ENCODE measurements at regions not wholly inside any gene's neighbourhood (a gene's known extent, or its start where the extent isn't known, plus 50 kb on each side); places are given as distances from the start of the nearest gene placed in this dataset.
"Not testable (repeated sequence)": the region's sequence is repeated elsewhere in the genome, so short reads cannot be mapped to it uniquely, and the experiment has no call there.

DNA sequence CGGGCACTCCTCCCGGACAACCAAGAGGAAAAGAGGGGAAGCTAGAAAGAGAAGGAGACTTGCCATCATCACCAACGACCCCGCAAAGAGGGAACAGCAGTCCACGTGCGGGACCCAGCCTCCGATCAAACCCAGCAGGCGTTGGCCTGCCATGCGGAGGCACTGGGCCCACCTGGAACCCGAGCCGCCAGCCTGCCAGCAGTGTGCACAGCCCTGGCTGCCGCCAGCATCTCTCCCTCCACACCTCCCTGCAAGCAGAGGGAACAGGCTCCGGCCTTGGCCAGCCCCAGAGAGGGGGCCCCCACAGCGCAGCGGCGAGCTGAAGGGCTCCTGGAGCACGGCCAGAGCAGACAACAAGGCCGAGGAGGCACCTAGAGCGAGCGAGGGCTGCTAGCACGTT lies 1244.7 kb upstream of the B3GALT2 start:
- no peak for DNase-seq (ENCODE audit: low read depth in 2 of 2)

DNA sequence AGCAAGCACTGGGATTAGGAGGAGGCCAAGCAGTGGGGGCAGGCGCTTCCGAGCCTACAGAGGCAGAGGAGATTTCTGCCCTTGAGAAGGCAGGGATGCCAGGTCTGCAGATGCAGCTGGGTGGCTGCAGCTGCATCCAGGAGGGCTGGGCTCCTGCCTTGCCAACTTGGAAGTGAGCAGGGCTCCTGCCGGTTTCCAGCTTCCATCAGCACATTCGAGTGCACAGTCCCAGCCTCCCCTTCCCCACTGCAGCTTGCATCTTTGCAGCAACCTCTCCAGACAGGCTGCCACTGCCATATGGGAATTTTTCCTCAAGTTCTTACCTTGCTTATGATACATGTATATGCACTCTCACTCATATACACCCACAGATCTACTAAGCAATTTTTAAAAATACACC lies 1234.3 kb upstream of the B3GALT2 start:
- no peak for DNase-seq (ENCODE audit: low read depth in 2 of 2)

DNA sequence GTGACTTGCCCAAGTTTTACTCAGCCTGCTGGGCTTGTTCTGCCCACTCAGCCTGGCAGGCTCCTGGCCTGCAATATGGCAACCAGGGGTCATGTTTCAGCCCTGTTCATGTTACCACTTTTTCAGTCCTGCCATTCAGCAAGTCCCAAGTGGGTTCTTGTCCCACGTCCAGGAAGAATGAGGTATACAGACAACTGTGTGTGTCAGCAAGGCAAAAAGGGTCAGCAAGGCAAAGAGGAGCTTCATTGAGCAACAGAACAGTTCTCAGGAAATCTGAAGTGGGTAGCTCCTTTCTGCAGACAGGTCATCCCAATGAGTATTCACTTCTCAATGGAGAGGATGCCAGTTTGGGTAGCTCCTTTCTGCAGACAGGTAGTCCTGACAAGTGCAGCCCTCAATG lies 1233.3 kb upstream of the B3GALT2 start:
- no peak for DNase-seq (ENCODE audit: low read depth in 2 of 2)

DNA sequence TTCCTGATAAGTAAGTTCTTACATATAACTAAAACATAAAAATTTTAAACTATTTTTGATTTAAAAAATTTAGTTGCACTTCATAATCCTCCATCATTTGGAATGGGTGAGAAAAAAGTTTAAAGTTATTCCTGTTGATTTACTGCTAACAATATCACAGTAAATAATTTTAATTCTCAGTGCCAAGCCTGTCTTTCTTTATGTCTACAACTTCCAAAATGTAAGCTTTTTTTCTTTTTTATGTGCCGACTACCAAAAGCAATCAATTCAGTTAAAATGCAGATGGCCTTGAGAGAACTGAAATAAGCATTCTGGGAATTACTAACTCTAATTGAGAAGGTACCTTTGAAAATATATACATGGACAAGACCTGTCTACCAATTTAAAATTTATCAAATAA lies 1224.3 kb upstream of the B3GALT2 start:
- DNase-seq (ENCODE audit: low read depth in 2 of 2), result no peak

DNA sequence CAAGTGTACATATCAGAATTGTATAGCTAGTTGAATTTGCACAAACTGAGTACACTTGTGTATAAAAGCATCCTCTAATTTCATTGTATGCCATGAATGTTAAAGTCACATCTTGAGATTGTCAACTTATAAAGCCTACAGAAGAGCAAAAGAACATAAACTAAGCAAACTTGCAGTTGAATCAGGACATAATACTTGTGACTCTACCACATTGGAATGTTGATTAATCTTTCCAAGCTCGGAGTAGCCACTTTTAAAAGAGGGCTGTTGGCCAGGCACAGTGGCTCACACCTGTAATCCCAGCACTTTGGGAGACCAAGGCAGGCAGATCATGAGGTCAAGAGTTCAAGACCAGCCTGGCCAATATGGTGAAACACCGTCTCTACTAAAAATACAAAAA lies 1220.8 kb upstream of the B3GALT2 start:
- DNase-seq (ENCODE audit: low read depth in 2 of 2), result not testable (repeated sequence)

DNA sequence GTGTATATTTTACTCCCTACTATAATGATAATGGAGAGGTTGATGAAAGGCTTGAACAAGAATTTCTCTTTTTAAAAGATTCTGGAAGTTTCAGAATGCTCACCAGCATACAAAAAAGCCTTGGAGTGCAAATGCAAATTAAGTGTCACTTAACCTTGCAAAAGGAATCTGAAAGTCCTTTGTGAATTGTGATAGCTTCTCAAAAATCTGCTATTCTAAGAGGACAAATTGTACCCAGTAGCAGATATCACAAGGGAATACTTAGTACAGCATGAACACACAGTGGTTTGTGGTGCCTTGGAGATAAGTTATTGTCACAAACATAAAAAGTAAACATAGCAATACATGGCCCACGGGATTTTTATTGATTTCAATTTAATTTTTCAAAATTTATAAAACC lies 1208.3 kb upstream of the B3GALT2 start:
- no peak for DNase-seq (ENCODE audit: low read depth in 2 of 2)

DNA sequence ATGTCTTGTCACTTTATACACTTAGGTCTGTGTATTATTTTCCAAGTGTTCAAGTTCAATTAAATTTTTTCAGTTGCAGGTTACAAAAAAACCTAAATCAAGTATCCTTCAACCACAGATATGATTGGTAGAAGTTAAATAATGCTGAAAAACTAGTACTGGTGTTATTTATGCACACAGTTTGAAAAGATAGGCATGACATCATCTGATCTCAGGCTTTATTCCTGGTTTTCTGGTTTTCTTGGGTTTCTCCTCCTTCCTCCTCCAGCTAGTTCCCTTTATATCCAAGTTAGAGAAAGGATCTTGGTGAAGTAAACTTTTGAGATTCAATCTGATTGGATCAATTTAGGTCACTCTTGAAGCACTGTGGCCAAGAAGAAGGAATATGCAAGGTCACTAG lies 1201.1 kb upstream of the B3GALT2 start:
- no peak for DNase-seq (ENCODE audit: low read depth in 2 of 2)

DNA sequence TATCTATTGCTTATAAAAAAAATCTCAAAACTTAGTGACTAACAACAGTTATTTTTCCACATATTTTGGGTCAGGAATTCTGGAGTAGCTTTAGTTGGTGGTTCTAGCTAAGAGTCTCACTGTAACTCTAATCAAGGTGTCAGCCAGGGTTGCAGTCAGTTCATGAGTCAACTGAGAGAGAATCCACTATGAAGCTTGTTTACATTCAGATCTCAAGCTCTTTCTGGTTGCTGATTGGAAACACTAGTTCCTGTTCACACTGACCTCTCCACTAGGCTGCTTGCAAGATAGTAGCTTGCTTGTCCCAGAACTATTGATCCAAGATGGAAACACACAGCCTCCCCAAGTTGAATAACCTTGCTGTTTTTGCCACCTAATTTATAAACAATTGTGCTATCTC lies 1192.1 kb upstream of the B3GALT2 start:
- no peak for DNase-seq (ENCODE audit: low read depth in 2 of 2)

DNA sequence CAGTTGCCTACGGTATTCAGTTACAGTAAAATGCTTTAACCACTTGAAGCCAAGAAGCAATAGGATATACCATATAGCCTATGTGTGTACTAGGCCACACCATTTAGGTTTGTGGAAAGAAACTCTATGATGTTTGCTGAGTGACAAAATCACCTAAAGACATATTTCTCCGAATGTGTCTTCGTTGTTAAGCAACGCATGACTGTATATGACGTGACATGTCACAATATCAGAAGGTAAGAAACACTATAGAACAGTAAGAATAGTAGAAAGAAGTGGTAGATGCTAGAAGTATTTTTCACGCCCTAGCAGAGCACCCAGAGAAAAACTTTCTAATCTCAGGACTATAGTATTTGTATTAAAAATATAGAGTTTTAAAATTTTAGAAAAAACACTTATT lies 1188.2 kb upstream of the B3GALT2 start:
- DNase-seq (ENCODE audit: low read depth in 2 of 2), result no peak

DNA sequence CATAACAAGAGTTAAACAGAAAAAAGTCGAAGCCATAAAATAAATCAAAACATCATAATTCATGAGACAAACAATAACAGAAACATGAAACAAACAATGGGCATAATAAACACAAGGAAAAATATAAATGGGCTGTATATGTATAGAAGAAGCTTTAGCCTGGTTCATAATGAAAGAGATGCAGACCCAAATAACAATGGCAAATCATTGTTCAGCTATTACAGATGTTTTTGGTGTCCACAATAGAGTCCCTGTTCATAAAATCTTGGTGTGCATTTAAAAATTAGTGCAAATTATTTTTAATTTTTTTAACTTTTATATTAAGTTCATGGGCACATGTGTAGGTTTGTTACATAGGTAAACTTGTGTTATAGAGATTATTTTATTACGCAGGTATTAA lies 1185.9 kb upstream of the B3GALT2 start:
- no peak for DNase-seq (ENCODE audit: low read depth in 2 of 2)

DNA sequence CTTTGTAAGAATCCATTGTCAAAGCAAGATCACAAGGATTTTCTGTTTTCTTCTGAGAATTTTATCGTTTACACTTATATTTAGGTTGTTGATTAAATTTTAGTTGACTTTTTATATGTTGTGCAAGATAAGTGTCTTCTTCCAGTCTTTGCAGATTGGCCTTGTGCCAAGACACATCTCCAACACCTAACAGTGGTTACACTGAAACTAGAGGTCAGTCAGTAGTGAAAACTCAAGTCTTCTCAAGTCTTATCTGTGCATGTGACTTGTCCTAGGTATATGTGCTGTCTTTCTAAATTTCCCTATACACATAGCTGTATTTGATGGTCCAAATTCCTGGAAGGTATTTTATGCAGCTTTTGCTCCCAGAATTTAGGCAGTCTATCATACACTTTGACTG lies 1183.2 kb upstream of the B3GALT2 start:
- DNase-seq (ENCODE audit: low read depth in 2 of 2), result no peak

DNA sequence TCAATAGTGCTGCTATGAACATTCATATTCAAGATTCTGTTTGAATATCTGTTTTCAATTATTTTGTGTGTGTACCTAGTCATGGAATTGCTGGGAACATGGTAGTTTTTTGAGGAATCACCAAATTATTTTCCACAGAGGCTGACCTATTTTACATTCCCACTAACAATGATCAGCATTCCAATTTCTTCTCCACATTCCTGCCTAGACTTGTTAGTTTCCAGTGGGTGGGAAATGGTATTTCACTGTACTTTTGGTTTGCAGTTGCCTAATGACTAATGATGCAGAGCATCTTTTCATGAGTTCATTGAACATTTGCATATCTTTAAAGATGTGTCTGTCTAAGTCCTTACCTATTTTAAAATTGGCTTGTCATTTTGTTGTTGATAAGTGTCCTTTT lies 1182.6 kb upstream of the B3GALT2 start:
- no peak for DNase-seq (ENCODE audit: low read depth in 2 of 2)

DNA sequence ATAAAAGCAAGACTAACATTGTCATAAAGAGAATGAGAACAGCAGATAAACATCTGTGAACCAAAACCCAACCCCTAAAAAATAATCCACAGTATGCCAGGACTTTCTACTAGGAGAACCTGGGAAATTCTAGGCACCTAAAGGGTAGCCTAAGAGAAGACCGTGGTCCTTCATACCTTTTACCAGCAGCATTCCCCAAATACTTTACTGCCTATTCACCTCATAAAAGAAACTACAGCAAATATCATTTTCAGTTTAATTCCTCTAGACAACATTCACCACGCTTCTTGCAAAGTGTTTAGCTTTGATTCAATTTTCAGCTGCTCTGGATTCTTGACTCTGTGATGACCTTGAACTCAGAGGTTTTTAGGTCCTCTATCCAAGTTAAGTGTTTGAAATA lies 1180.7 kb upstream of the B3GALT2 start:
- DNase-seq (ENCODE audit: low read depth in 2 of 2), result no peak

DNA sequence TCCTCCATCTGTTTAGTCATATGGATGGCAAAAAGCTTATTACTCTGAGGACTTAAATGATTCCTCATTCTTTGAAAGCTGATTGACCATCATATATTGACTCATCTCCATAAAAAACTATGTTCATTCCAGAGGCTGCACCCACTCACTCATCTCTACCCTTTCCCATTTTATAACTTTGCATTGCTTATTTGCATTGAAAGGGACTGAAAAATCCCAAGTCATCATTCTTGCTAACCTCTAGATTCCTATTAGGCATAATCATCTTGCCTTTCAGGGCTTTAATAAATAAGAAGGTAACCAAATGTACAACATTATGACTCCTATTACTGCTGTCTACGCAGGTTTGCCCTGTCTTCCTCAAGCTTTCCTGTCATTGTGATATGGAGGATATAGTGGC lies 1180.3 kb upstream of the B3GALT2 start:
- DNase-seq (ENCODE audit: low read depth in 2 of 2), result no peak

DNA sequence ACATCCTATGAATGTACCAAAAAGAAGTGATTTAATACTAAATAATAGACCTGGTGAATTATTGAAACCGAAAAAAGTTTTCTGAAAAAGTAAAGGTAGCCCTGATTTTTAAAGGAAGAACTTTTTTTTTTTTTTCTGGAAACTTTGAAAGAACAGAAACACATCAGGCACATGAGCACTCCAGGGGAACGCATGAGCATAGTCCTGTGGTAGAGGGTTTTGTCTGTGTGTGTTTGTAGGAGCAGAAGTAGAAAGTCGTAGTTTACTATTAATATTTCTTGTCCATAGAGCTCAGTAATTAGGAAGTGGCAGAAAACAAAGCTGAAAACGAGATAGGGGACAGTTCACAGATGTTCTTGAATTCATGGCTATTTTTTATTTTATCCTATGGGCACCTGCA lies 1175.9 kb upstream of the B3GALT2 start:
- no peak for DNase-seq (ENCODE audit: low read depth in 2 of 2)

DNA sequence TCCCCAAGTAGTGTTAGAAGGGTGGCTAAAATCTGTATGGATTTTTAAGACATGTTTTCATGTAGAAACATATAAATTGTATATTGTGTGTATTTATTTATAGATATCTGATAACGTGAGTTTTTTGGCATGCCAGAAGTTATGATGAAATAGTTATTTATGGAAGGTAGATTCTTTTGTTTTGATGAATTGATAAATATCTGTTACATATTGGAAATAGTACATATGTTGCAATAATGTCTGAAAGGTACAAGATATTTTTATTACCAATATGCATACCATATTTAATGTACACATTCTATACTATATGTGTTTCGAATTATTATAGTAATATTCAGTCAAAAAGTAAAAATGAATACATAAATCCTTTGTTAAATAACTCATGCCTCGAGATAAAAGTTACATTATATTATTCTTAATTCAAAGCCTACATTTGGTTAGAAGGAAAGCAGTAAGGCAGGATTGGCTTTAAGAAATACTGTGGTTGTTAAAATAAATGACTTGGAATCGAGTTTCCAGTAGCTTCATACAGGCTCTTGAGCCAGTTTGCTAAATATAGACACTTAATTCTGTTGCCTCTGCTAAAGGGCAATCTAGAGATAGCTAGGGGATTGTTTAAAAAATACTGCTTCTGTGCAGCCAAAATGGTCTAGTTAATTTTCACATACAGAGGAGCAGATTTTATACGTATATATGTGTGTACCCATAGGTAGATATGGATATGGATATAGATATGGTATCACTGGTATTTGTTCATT lies 1175.1 kb upstream of the B3GALT2 start:
- no peak for DNase-seq (ENCODE audit: low read depth in 2 of 2)

DNA sequence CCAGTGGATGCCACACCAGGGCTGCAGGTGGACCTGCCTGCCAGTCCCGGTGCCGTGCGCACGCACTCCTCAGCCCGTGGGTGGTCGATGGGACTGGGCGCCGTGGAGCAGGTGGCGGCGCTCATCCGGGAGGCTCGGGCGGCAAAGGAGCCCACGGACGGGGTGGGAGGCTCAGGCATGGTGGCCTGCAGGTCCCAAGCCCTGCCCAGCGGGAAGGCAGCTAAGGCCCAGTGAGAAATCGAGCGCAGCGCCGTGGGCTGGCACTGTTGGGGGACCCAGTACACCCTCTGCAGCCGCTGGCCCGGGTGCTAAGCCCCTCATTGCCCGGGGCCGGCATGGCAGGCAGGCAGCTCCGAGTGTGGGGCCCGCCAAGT lies 1171.8 kb upstream of the B3GALT2 start:
- no peak for DNase-seq (ENCODE audit: low read depth in 2 of 2)

DNA sequence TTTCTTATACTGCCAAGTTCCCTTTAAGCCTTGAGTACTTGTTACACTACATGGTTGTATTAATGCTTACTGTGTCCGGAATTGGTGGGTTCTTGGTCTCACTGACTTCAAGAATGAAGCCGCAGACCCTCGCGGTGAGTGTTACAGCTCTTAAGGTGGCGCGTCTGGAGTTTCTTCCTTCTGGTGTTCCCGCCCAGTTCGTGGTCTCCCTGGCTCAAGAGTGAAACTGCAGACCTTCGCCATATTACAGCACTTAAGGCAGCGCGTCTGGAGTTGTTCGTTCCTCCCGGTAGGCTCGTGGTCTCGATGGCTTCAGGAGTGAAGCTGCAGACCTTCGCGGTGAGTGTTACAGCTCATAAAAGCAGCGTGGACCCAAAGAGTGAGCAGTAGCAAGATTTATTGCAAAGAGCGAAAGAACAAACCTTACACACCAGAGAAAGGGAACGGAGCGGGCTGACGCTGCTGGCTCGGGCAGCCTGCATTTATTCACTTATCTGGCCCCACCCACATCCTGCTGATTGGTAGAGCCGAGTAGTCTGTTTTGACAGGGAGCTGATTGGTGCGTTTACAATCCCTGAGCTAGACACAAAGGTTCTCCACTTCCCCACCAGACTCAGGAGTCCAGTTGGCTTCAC lies 1171.3 kb upstream of the B3GALT2 start:
- DNase-seq (ENCODE audit: low read depth in 2 of 2), result not testable (repeated sequence)

DNA sequence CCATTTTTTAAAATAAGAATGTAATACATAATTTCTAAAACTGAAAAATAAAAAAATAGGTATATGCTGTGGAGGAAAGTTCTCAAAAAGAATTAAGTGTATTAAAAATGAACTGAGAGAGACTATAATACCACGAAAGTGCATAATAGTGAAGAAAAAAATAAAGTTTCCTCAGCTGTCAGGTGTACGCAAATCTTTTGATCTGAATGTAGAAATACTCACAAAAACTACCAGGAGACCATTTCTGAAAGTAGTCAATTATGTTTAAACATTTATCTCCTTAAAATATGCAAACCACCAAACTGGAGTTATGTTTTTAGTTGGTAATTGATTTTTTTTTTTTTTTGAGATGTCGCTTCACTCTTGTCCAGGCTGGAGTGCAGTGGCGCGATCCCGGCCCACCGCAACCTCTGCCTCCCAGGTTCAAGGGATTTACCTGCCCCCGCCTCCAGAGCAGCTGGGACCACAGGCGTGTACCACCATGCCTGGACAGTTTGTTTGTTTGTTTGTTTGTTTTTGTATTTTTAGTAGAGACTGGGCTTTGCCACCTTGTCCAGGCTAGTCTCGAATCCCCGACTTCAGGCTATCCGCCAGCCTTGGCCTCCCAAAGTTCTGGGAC lies 1169.2 kb upstream of the B3GALT2 start:
- DNase-seq (ENCODE audit: low read depth in 2 of 2), result no peak

DNA sequence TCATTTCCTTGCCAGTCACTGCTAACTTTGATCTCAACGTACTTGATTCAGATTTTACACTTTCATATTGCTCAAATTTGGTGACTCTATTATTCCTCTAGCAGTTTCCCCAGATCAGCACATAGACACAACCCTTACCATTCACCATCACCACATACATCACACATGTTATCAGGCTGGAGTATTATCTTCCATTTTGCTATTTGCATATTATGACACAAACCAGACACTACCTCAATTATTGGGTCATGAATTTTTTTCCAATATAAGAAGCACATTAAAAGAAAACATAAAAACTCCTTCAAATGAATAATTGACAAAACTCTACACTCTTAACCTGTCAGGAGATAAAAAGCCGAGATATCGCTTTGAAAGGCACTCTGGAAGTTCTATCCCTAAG lies 1166.7 kb upstream of the B3GALT2 start:
- no peak for DNase-seq (ENCODE audit: low read depth in 2 of 2)

DNA sequence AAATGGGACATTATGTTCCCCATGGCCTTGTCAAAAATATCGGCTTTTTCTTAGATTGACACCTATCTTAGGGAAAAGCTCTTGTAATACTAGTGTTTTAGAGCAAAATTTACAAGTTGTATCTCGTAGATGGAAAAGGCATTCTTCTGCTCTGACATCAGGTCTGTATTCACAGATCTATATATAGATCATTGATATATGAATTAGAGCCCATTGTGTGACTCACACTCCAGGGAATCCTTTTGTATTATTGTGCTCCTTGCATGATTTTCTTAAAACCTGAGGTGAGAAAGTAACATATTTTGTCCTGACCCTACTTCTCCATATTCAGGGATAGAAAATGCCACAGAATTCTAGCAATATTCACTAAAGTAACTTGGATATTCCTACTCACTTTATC lies 1160.8 kb upstream of the B3GALT2 start:
- no peak for DNase-seq (ENCODE audit: low read depth in 2 of 2)

DNA sequence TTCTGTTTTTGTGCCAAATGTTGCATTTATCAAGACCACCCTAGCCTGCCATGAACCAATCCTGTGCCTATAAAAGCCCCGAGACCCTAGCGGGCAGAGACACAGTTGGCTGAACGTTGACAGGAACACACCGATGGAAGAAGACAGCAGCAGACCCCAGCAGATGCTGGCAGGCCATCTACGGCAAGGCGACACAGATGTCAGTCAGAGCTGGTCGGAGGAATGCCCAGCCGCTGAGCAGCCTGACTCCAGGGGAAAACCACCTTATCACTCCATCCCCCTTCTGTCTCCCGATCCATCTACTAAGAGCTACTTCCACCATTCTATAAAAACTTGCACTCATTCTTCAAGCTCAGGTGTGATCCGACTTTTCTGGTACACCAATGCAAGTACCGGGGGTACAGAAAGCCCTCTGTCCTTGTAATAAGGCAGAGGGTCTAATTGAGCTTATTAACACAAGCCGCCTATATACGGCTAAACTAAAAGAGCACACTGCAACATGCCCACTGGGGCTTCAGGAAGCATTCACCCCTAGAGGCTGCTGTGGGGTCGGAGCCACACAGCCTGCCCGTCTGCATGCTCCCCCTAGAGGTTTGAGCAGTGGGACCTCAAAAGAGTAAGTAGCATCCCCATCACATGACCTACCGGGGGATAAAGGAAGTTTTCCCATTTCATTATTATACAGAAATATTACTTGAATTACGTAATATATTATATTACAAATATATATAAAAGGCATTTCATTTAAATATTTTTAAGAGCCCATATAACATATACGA lies 1156.3 kb upstream of the B3GALT2 start:
- DNase-seq (ENCODE audit: low read depth in 2 of 2), result no peak

DNA sequence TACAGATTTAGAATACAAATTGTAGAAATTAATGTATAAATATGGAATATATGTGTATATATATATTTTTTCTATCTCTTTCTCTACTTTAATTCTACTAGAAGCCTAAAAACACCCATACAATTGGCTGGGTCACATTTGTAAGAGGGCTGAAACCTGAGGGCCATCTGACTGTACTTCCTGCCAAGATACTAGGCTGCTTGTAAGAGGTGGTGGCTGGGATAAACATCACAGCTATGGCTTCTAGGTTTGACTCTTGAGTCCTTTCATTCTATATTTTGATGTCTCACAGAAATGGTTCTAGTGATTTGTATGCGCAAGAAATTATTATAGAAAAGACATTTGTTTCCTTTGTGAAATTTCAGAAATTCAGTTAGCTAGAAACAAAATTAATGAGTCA lies 1155.2 kb upstream of the B3GALT2 start:
- DNase-seq (ENCODE audit: low read depth in 2 of 2), result no peak
